Left ventricle myocardium inferior (tissue), 1 donor: ENCODE measurements at regions not wholly inside any gene's neighbourhood (a gene's known extent, or its start where the extent isn't known, plus 50 kb on each side); places are given as distances from the start of the nearest gene placed in this dataset.

Experiments used
- DNase-seq: peaks from one replicate; pipeline ENCODE4 v3.0.0-alpha.2; 2020
- H3K27ac ChIP-seq: fragments of 200-600 bp; replicated peaks from 2 replicates; pipeline ENCODE4 v1.8.0; 2021
- H3K27me3 ChIP-seq: fragments of 200-600 bp; 2 replicates; pipeline ENCODE4 v1.8.0; 2021; ENCODE audit warnings: low read depth
- H3K36me3 ChIP-seq: fragments of 200-600 bp; 2 replicates; pipeline ENCODE4 v1.8.0; 2021
- H3K4me1 ChIP-seq: fragments of 200-600 bp; 2 replicates; pipeline ENCODE4 v1.8.0; 2021
- H3K4me3 ChIP-seq: fragments of 200-600 bp; 2 replicates; pipeline ENCODE4 v1.8.0; 2021; ENCODE audit warnings: mild to moderate bottlenecking, moderate library complexity
- H3K9me3 ChIP-seq: fragments of 200-600 bp; replicated peaks from 2 replicates; pipeline ENCODE4 v1.8.0; 2021
- CTCF ChIP-seq: fragments of 200-600 bp; IDR thresholded peaks from 2 replicates; pipeline ENCODE4 v1.8.0; 2021; ENCODE audit warnings: antibody characterized with exemption, mild to moderate bottlenecking, borderline replicate concordance
- intact Hi-C: fragments of 100-400 bp; cut with micrococcal nuclease; formaldehyde crosslinking; loops from one replicate; pipeline ENCODE4 v1.11.0; 2022
- donor health status: DM: no; HTN: yes; CAD: no; lungs with severe emphysema.

- TF ChIP-seq CTCF: no peak
- Histone ChIP-seq H3K27ac (no peak overlapping the region), H3K4me3 (no peak overlapping the region), H3K27me3 (no peaks in the 10 kb centered on the region), H3K4me1 (no peaks in the 10 kb centered on the region), H3K36me3 (no peaks in the 10 kb centered on the region), H3K9me3 (peaks cover 34% of the 10 kb centered on the region)
- intact Hi-C loops: no loop called here
- DNase-seq: no peak
Observed at GRCh38 chr4:157754410-157754809, 418.4 kb downstream of the GASK1B start.

- Histone ChIP-seq H3K9me3 (peaks cover 26% of the 10 kb centered on the region), H3K4me1 (no peaks in the 10 kb centered on the region), H3K27me3 (no peaks in the 10 kb centered on the region), H3K4me3 (no peak overlapping the region), H3K36me3 (no peaks in the 10 kb centered on the region), H3K27ac (no peak overlapping the region)
- no peak for TF ChIP-seq CTCF
- DNase-seq: no peak
- intact Hi-C loops: no loop called here
Observed at GRCh38 chr4:157751631-157752030, 421.2 kb downstream of the GASK1B start.

GRCh38 chr4:157741642-157742041 is 431.2 kb downstream of the GASK1B start:
- Histone ChIP-seq H3K36me3 (no peaks in the 10 kb centered on the region), H3K4me3 (no peak overlapping the region), H3K4me1 (no peaks in the 10 kb centered on the region), H3K27ac (no peak overlapping the region), H3K27me3 (no peaks in the 10 kb centered on the region), H3K9me3 (no peaks in the 10 kb centered on the region)
- intact Hi-C loops: no loop called here
- no peak for DNase-seq
- TF ChIP-seq CTCF: no peak

GRCh38 chr4:157739242-157739641 is 433.6 kb downstream of the GASK1B start:
- H3K9me3 ChIP-seq: no peaks in the 10 kb centered on the region
- no peak for TF ChIP-seq CTCF
- no peak for DNase-seq
- intact Hi-C loops: no loop called here
- H3K27ac ChIP-seq: no peak overlapping the region
- no peak overlapping the region for H3K4me3 ChIP-seq
- no peaks in the 10 kb centered on the region for H3K27me3 ChIP-seq
- no peaks in the 10 kb centered on the region for H3K4me1 ChIP-seq
- no peaks in the 10 kb centered on the region for H3K36me3 ChIP-seq

- peaks cover 5% of the 10 kb centered on the region for H3K9me3 ChIP-seq
- no peaks in the 10 kb centered on the region for H3K36me3 ChIP-seq
- H3K4me3 ChIP-seq: no peak overlapping the region
- TF ChIP-seq CTCF: no peak
- DNase-seq: no peak
- no peaks in the 10 kb centered on the region for H3K4me1 ChIP-seq
- no peak overlapping the region for H3K27ac ChIP-seq
- no peaks in the 10 kb centered on the region for H3K27me3 ChIP-seq
- intact Hi-C loops: no loop called here
Observed at GRCh38 chr4:157728215-157728614, 444.6 kb downstream of the GASK1B start.

GRCh38 chr4:157727163-157727562 is 445.7 kb downstream of the GASK1B start:
- Histone ChIP-seq H3K9me3 (peaks cover 5% of the 10 kb centered on the region), H3K4me3 (no peak overlapping the region), H3K4me1 (no peaks in the 10 kb centered on the region), H3K36me3 (no peaks in the 10 kb centered on the region), H3K27me3 (no peaks in the 10 kb centered on the region), H3K27ac (no peak overlapping the region)
- no peak for TF ChIP-seq CTCF
- DNase-seq: no peak
- intact Hi-C loops: no loop called here
